ENCODE measurements at regions not wholly inside any gene's neighbourhood (a gene's known extent, or its start where the extent isn't known, plus 50 kb on each side); places are given as distances from the start of the nearest gene placed in this dataset.

DNA sequence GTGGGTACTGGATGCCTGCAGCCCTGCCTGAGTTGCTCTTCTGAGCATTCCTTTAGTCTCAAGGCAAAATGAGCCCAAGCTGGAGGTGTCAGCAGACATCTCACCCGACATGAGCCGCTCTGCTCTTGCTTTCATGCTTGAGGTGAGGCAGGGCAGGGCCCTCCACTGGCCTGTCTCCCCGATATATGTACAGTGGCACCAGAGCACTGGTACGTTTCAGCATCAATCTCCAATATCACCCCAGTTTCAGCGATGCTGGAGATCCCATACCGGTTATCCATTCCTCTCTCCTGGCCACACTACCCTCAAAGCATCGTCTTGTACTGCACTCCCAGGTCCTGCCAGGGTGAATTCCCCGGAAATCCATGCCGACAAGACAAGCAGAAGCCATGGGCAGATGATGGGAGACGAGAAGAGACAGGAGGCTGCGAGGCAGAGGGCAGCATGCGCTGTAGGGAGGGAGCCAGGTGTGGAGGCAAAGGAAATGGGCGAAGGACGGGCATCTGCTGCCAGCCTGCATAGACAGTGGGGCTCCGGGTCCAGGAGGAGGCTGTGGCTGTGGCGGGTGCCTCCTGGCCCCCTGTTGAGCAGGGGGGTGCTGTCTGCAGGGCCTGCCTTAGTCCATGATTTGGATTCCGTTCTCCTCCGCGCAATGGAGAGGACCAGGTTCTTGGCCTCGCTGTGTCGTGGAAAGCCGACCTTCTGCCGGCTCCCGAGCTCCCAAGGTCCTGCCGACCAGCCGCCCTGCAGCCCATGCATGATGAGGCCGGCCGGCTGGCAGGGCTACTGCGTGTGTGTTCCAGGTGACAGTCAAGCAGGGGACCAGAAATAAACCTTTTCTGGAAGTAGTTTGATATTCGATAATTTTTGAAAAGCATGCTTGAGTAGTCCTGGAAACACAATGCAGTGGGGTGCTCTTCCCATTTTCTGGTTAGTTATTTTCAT, 152.2 kb upstream of the IRX2 start (continued):
- TF ChIP-seq SIN3A (conservative IDR thresholded peaks at IDR 0.05 in 1 of 2, IDR thresholded peaks at IDR 0.05 in 1 of 2; ENCODE audit: low read depth in 1 of 2, low read length in 2 of 2): no peak
- no peak for TF ChIP-seq SUZ12 (IDR thresholded peaks at IDR 0.05; ENCODE audit: low read length)
- no peak for TF ChIP-seq HDAC6 (IDR thresholded peaks at IDR 0.05; ENCODE audit: low read depth, low read length)
- no peak for TF ChIP-seq E2F6 (IDR thresholded peaks at IDR 0.05)
- TF ChIP-seq TCF12 (IDR thresholded peaks at IDR 0.05; ENCODE audit: low read depth, low read length): no peak
- TF ChIP-seq EGR1 (IDR thresholded peaks at IDR 0.05; ENCODE audit: borderline replicate concordance, low read depth, low read length): no peak
- TF ChIP-seq ASH2L (IDR thresholded peaks at IDR 0.05; ENCODE audit: low read length): no peak
- TF ChIP-seq SIX5 (IDR thresholded peaks at IDR 0.05; ENCODE audit: low read depth, low read length): no peak
- TF ChIP-seq JUN (IDR thresholded peaks at IDR 0.05; ENCODE audit: low read depth, low read length): no peak
